ENCODE measurements at regions not wholly inside any gene's neighbourhood (a gene's known extent, or its start where the extent isn't known, plus 50 kb on each side); places are given as distances from the start of the nearest gene placed in this dataset.

GRCh38 chr6:16936893-16937292 is 165.0 kb upstream of the STMND1 start:
- H3K79me2 ChIP-seq (ENCODE audit: insufficient read depth, low read depth, low read length), result no peaks in the 10 kb centered on the region
- no peak overlapping the region for H2AFZ ChIP-seq (ENCODE audit: low read length)
- H3K36me3 ChIP-seq (ENCODE audit: insufficient read depth, low read length), result no peaks in the 10 kb centered on the region
- H3K4me3 ChIP-seq (ENCODE audit: low read depth, low read length, poor library complexity, severe bottlenecking), result no peak overlapping the region
- intact Hi-C loops (cut with micrococcal nuclease; ENCODE audit: unreplicated experiment), result no loop called here
- no peak overlapping the region for H3K4me2 ChIP-seq (ENCODE audit: low read length)
- TF ChIP-seq EZH2phosphoT487 (IDR thresholded peaks at IDR 0.05; ENCODE audit: borderline replicate concordance, low read depth, low read length) (no peak), CTCF (conservative IDR thresholded peaks at IDR 0.05; ENCODE audit: low read length) (no peak)
- no TSS peak for BruUV-seq (replicated peaks)
- no peaks in the 10 kb centered on the region for H3K4me1 ChIP-seq (ENCODE audit: insufficient read depth, low read length, poor library complexity, severe bottlenecking)
- no peaks in the 10 kb centered on the region for H3K9me2 ChIP-seq (ENCODE audit: insufficient read depth, low read length)
- H3K27ac ChIP-seq (ENCODE audit: low read depth, low read length, poor library complexity, severe bottlenecking), result no peak overlapping the region
- no peak for DNase-seq (ENCODE audit: low spot score)
- ChIA-PET POLR2A (interaction anchor here (0.6 to 1.0 kb wide), 2 partner anchors 13 to 844 kb away, joined by 3 to 6 read pairs; no protein-coding TSS in a partner anchor), CTCF (ENCODE audit: unreplicated experiment) (no interaction called here)
- H3K9me3 ChIP-seq (ENCODE audit: low read length), result no peaks in the 10 kb centered on the region
- H4K20me1 ChIP-seq (ENCODE audit: insufficient read depth, low read length), result no peaks in the 10 kb centered on the region

GRCh38 chr6:16933961-16934360 is 167.9 kb upstream of the STMND1 start:
- Histone ChIP-seq H2AFZ (ENCODE audit: low read length) (no peak overlapping the region), H3K9me3 (ENCODE audit: low read length) (no peaks in the 10 kb centered on the region), H3K9me2 (ENCODE audit: insufficient read depth, low read length) (no peaks in the 10 kb centered on the region), H3K27ac (ENCODE audit: low read depth, low read length, poor library complexity, severe bottlenecking) (no peak overlapping the region), H3K36me3 (ENCODE audit: insufficient read depth, low read length) (no peaks in the 10 kb centered on the region), H4K20me1 (ENCODE audit: insufficient read depth, low read length) (no peaks in the 10 kb centered on the region), H3K79me2 (ENCODE audit: insufficient read depth, low read depth, low read length) (no peaks in the 10 kb centered on the region), H3K4me2 (ENCODE audit: low read length) (no peak overlapping the region), H3K4me3 (ENCODE audit: low read depth, low read length, poor library complexity, severe bottlenecking) (no peak overlapping the region), H3K4me1 (ENCODE audit: insufficient read depth, low read length, poor library complexity, severe bottlenecking) (no peaks in the 10 kb centered on the region)
- intact Hi-C loops (cut with micrococcal nuclease; ENCODE audit: unreplicated experiment), result no loop called here
- TF ChIP-seq EZH2phosphoT487 (IDR thresholded peaks at IDR 0.05; ENCODE audit: borderline replicate concordance, low read depth, low read length) (no peak), CTCF (conservative IDR thresholded peaks at IDR 0.05; ENCODE audit: low read length) (no peak)
- no TSS peak for BruUV-seq (replicated peaks)
- POLR2A ChIA-PET, result no interaction called here
- CTCF ChIA-PET (ENCODE audit: unreplicated experiment), result no interaction called here
- no peak for DNase-seq (ENCODE audit: low spot score)

GRCh38 chr6:16933532-16933931 is 168.3 kb upstream of the STMND1 start:
- H3K79me2 ChIP-seq (ENCODE audit: insufficient read depth, low read depth, low read length), result no peaks in the 10 kb centered on the region
- BruUV-seq (replicated peaks), result no TSS peak
- DNase-seq (ENCODE audit: low spot score), result no peak
- no peaks in the 10 kb centered on the region for H3K9me2 ChIP-seq (ENCODE audit: insufficient read depth, low read length)
- H4K20me1 ChIP-seq (ENCODE audit: insufficient read depth, low read length), result no peaks in the 10 kb centered on the region
- H3K36me3 ChIP-seq (ENCODE audit: insufficient read depth, low read length), result no peaks in the 10 kb centered on the region
- no peak overlapping the region for H3K4me2 ChIP-seq (ENCODE audit: low read length)
- ChIA-PET CTCF (ENCODE audit: unreplicated experiment) (no interaction called here), POLR2A (no interaction called here)
- H3K27ac ChIP-seq (ENCODE audit: low read depth, low read length, poor library complexity, severe bottlenecking), result no peak overlapping the region
- no peak overlapping the region for H3K4me3 ChIP-seq (ENCODE audit: low read depth, low read length, poor library complexity, severe bottlenecking)
- intact Hi-C loops (cut with micrococcal nuclease; ENCODE audit: unreplicated experiment), result no loop called here
- no peak overlapping the region for H2AFZ ChIP-seq (ENCODE audit: low read length)
- no peaks in the 10 kb centered on the region for H3K4me1 ChIP-seq (ENCODE audit: insufficient read depth, low read length, poor library complexity, severe bottlenecking)
- H3K9me3 ChIP-seq (ENCODE audit: low read length), result no peaks in the 10 kb centered on the region
- TF ChIP-seq CTCF (conservative IDR thresholded peaks at IDR 0.05; ENCODE audit: low read length) (no peak), EZH2phosphoT487 (IDR thresholded peaks at IDR 0.05; ENCODE audit: borderline replicate concordance, low read depth, low read length) (no peak)
